HCT116 (cell line): ENCODE measurements at regions not wholly inside any gene's neighbourhood (a gene's known extent, or its start where the extent isn't known, plus 50 kb on each side); places are given as distances from the start of the nearest gene placed in this dataset.

Source experiments
- ATAC-seq: fragments of 200-7000 bp; cut with Tn5 transposase; 2 replicates; pipeline ENCODE4 v1.9.1; 2020; ENCODE audit warnings: mild to moderate bottlenecking, moderate library complexity
- BruUV-seq: library from RNA; stranded (reverse); fragments of 400-500 nt; replicated peaks from 2 replicates; lab custom pipeline; 2021; lab: Mats Ljungman, UMichigan
- CTCF ChIA-PET: fragments of 300-600 bp; sonication (Branson Sonifier 250); formaldehyde crosslinking; loops from one replicate; lab custom pipeline; 2021; ENCODE audit warnings: antibody characterized with exemption; lab: Charles Lee
- POLR2A ChIA-PET: fragments of 300-600, 350-600 bp; sonication (Branson Sonifier 250); formaldehyde crosslinking; loops from one replicate; lab custom pipeline; 2021; ENCODE audit warnings: antibody characterized with exemption; lab: Charles Lee
- RAD21 ChIA-PET, 2 experiments: fragments of 300-600 bp; sonication (Branson Sonifier 250); formaldehyde crosslinking; loops; one replicate each; lab custom pipeline; 2023; ENCODE audit warnings: low total read pairs in 2 of 2; ENCODE audit not compliant: uncharacterized antibody in 2 of 2, unreplicated experiment in 2 of 2, low non-redundant PET in 1 of 2; lab: Charles Lee
- DNase-seq: peaks from one replicate; pipeline ENCODE4 v3.0.0-alpha.2; 2010; ENCODE audit warnings: low read depth, low spot score
- H2AFZ ChIP-seq: fragments of 200-600 bp; shearing (Covaris generic), sonication (generic); 2 replicates; pipeline ENCODE4 v1.6.1; 2017; ENCODE audit warnings: low read depth, mixed run types, mixed read lengths, antibody characterized with exemption, low read length; ENCODE audit not compliant: poor library complexity, severe bottlenecking
- H3K27ac ChIP-seq: 2 replicates; pipeline ENCODE4 v1.5.1; 2012; ENCODE audit warnings: low read depth, low read length
- H3K27me3 ChIP-seq: fragments of 200-600 bp; sonication (generic); 2 replicates; pipeline ENCODE4 v1.6.1; 2016; ENCODE audit warnings: mixed run types, low read length, mixed read lengths; ENCODE audit not compliant: insufficient read depth
- H3K36me3 ChIP-seq, 2 experiments: fragments of 200-500 bp in 1 of 2; fragments of 200-600 bp in 1 of 2; sonication (Bioruptor generic) in 1 of 2; sonication (generic) in 1 of 2; 2 replicates each; pipeline versions ENCODE4 v1.5.1 to v1.6.1; 2014 to 2016; ENCODE audit warnings: low read length in 2 of 2, inconsistent platforms in 1 of 2, mixed read lengths in 1 of 2, mixed run types in 1 of 2; ENCODE audit not compliant: insufficient read depth in 2 of 2, control insufficient read depth in 1 of 2
- H3K4me1 ChIP-seq, 2 experiments: fragments of 200-600 bp in 1 of 2; sonication (generic) in 1 of 2; 2 replicates each; pipeline versions ENCODE4 v1.5.1 to v1.6.1; 2012 to 2017; ENCODE audit warnings: low read length in 2 of 2, inconsistent platforms in 1 of 2, mild to moderate bottlenecking in 1 of 2, mixed read lengths in 1 of 2, mixed run types in 1 of 2, moderate library complexity in 1 of 2; ENCODE audit not compliant: insufficient read depth in 2 of 2, control insufficient read depth in 1 of 2
- H3K4me2 ChIP-seq: fragments of 200-600 bp; sonication (generic); 2 replicates; pipeline ENCODE4 v1.6.1; 2017; ENCODE audit warnings: mixed run types, low read length, mixed read lengths
- H3K4me3 ChIP-seq, 2 experiments: fragments of 200-600 bp in 1 of 2; sonication (generic) in 1 of 2; replicated peaks in 1 of 2; 2 replicates each; pipeline ENCODE4 v1.5.1; 2011 to 2016; ENCODE audit warnings: low read length in 2 of 2, control low read depth in 1 of 2, low read depth in 1 of 2, mild to moderate bottlenecking in 1 of 2, mixed read lengths in 1 of 2, mixed run types in 1 of 2
- H3K79me2 ChIP-seq: fragments of 200-600 bp; sonication (generic); 2 replicates; pipeline ENCODE4 v1.6.1; 2017; ENCODE audit warnings: mild to moderate bottlenecking, mixed run types, low read length, moderate library complexity, mixed read lengths; ENCODE audit not compliant: insufficient read depth
- H3K9ac ChIP-seq: fragments of 200-600 bp; sonication (generic); 2 replicates; pipeline ENCODE4 v1.6.1; 2016; ENCODE audit warnings: low read length, mixed read lengths
- H3K9me2 ChIP-seq: fragments of 200-600 bp; sonication (generic), shearing (Covaris generic); 2 replicates; pipeline ENCODE4 v1.6.1; 2017; ENCODE audit warnings: mixed run types, mild to moderate bottlenecking, moderate library complexity; ENCODE audit not compliant: insufficient read depth
- H3K9me3 ChIP-seq, 2 experiments: fragments of 200-500 bp in 1 of 2; fragments of 200-600 bp in 1 of 2; sonication (Bioruptor generic) in 1 of 2; sonication (generic) in 1 of 2; 2 replicates each; pipeline ENCODE4 v1.6.1; 2014 to 2017; ENCODE audit warnings: low read length in 2 of 2, mixed read lengths in 2 of 2, inconsistent platforms in 1 of 2, low read depth in 1 of 2, mild to moderate bottlenecking in 1 of 2, mixed run types in 1 of 2, moderate library complexity in 1 of 2; ENCODE audit not compliant: control insufficient read depth in 1 of 2, insufficient read depth in 1 of 2
- H4K20me1 ChIP-seq: fragments of 200-600 bp; sonication (generic), shearing (Covaris generic); 2 replicates; pipeline ENCODE4 v1.6.1; 2017; ENCODE audit warnings: mixed run types, mild to moderate bottlenecking, moderate library complexity; ENCODE audit not compliant: insufficient read depth
- CBX3 ChIP-seq: IDR thresholded peaks from 2 replicates; pipeline ENCODE4 v1.6.1; 2012; ENCODE audit warnings: low read depth
- ELF1 ChIP-seq: IDR thresholded peaks from 2 replicates; pipeline ENCODE4 v1.6.1; 2012; ENCODE audit warnings: low read depth, borderline replicate concordance
- EZH2phosphoT487 ChIP-seq: fragments of 200-600 bp; IDR thresholded peaks from 2 replicates; pipeline ENCODE4 v1.6.1; 2018; ENCODE audit warnings: antibody characterized with exemption, borderline replicate concordance
- POLR2A ChIP-seq: IDR thresholded peaks from 2 replicates; pipeline ENCODE4 v1.7.0; 2011; ENCODE audit warnings: borderline replicate concordance; ENCODE audit not compliant: insufficient read depth, insufficient read length; ENCODE audit errors: extremely low read depth
- RAD21 ChIP-seq: IDR thresholded peaks from 2 replicates; pipeline ENCODE4 v1.6.1; 2012; ENCODE audit warnings: low read depth, mild to moderate bottlenecking
- SIN3A ChIP-seq: IDR thresholded peaks from 2 replicates; pipeline ENCODE4 v1.6.1; 2012; ENCODE audit warnings: low read depth
- SRF ChIP-seq: IDR thresholded peaks from 2 replicates; pipeline ENCODE4 v1.6.1; 2012; ENCODE audit warnings: low read depth
- intact Hi-C: fragments of 100-400 bp; cut with micrococcal nuclease; formaldehyde crosslinking; loops from 2 replicates; pipeline ENCODE4 v1.10.0; 2022
- TF ChIP-seq, protein P1 (sequence below): IDR thresholded peaks from 2 replicates; pipeline ENCODE4 v1.6.1; 2011; ENCODE audit warnings: mild to moderate bottlenecking, low read length, moderate library complexity; ENCODE audit not compliant: insufficient replicate concordance; ENCODE audit errors: extremely low read depth
- TF ChIP-seq, protein P2 (sequence below): IDR thresholded peaks from 2 replicates; pipeline ENCODE4 v1.6.1; 2012
- TF ChIP-seq, protein P3 (sequence below): IDR thresholded peaks from 2 replicates; pipeline ENCODE4 v1.6.1; 2012; ENCODE audit warnings: low read depth

DNA sequence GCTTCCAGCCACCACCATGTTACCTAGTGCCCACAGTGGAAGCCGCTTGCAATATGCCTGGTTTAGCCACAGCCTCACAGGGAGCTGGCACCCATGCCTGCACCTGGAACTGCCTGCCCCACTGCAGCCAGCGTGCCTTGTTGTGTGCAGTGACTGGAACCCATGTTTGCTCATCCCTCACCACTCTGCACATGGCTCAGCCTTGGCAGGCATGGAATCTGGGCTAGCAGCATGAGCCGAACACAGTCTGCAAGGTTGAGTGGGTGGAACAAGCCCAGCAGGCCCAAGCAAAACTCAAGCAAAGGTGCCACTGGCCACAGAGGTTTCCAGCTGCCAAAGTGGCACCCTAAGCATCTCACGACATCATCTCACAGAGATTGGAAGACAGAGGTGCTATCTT is 269.5 kb downstream of the PCDH20 start:
- no peak overlapping the region for H3K27ac ChIP-seq
- CTCF ChIA-PET: no interaction called here
- no peak overlapping the region for H3K4me2 ChIP-seq
- BruUV-seq: no TSS peak
- H3K9me2 ChIP-seq: no peaks in the 10 kb centered on the region
- H3K4me3 ChIP-seq: no peak overlapping the region
- H3K9ac ChIP-seq: no peak overlapping the region
- H2AFZ ChIP-seq: no peak overlapping the region
- H3K36me3 ChIP-seq: no peaks in the 10 kb centered on the region
- no peaks in the 10 kb centered on the region; the same call in 1 of the 2 replicates for H4K20me1 ChIP-seq
- RAD21 ChIA-PET: no interaction called here
- DNase-seq (no peak), ATAC-seq (no peak)
- POLR2A ChIA-PET: no interaction called here
- no peaks in the 10 kb centered on the region for H3K27me3 ChIP-seq
- no peaks in the 10 kb centered on the region; a peak in 2 of 4 replicates for H3K9me3 ChIP-seq
- H3K79me2 ChIP-seq: no peaks in the 10 kb centered on the region
- no peak for TF ChIP-seq ELF1
- TF ChIP-seq, protein P1, sequence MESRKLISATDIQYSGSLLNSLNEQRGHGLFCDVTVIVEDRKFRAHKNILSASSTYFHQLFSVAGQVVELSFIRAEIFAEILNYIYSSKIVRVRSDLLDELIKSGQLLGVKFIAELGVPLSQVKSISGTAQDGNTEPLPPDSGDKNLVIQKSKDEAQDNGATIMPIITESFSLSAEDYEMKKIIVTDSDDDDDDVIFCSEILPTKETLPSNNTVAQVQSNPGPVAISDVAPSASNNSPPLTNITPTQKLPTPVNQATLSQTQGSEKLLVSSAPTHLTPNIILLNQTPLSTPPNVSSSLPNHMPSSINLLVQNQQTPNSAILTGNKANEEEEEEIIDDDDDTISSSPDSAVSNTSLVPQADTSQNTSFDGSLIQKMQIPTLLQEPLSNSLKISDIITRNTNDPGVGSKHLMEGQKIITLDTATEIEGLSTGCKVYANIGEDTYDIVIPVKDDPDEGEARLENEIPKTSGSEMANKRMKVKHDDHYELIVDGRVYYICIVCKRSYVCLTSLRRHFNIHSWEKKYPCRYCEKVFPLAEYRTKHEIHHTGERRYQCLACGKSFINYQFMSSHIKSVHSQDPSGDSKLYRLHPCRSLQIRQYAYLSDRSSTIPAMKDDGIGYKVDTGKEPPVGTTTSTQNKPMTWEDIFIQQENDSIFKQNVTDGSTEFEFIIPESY: no peak
- TF ChIP-seq, protein P2, sequence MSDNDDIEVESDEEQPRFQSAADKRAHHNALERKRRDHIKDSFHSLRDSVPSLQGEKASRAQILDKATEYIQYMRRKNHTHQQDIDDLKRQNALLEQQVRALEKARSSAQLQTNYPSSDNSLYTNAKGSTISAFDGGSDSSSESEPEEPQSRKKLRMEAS: no peak
- TF ChIP-seq, protein P3, sequence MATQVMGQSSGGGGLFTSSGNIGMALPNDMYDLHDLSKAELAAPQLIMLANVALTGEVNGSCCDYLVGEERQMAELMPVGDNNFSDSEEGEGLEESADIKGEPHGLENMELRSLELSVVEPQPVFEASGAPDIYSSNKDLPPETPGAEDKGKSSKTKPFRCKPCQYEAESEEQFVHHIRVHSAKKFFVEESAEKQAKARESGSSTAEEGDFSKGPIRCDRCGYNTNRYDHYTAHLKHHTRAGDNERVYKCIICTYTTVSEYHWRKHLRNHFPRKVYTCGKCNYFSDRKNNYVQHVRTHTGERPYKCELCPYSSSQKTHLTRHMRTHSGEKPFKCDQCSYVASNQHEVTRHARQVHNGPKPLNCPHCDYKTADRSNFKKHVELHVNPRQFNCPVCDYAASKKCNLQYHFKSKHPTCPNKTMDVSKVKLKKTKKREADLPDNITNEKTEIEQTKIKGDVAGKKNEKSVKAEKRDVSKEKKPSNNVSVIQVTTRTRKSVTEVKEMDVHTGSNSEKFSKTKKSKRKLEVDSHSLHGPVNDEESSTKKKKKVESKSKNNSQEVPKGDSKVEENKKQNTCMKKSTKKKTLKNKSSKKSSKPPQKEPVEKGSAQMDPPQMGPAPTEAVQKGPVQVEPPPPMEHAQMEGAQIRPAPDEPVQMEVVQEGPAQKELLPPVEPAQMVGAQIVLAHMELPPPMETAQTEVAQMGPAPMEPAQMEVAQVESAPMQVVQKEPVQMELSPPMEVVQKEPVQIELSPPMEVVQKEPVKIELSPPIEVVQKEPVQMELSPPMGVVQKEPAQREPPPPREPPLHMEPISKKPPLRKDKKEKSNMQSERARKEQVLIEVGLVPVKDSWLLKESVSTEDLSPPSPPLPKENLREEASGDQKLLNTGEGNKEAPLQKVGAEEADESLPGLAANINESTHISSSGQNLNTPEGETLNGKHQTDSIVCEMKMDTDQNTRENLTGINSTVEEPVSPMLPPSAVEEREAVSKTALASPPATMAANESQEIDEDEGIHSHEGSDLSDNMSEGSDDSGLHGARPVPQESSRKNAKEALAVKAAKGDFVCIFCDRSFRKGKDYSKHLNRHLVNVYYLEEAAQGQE: no peak
- no peak for TF ChIP-seq CBX3
- no peak for TF ChIP-seq POLR2A
- TF ChIP-seq EZH2phosphoT487: no peak
- TF ChIP-seq SIN3A: no peak
- no peak for TF ChIP-seq RAD21
- no peak for TF ChIP-seq SRF
- intact Hi-C loops: no loop called here
- H3K4me1 ChIP-seq: no peaks in the 10 kb centered on the region
